Neural cell (in vitro differentiated cells): ENCODE measurements at regions not wholly inside any gene's neighbourhood (a gene's known extent, or its start where the extent isn't known, plus 50 kb on each side); places are given as distances from the start of the nearest gene placed in this dataset.

Source experiments
- H2AFZ ChIP-seq: fragments of 200-600, 300-800 bp; sonication (generic), shearing (Covaris generic); 2 replicates; pipeline ENCODE4 v1.6.0; 2014; ENCODE audit warnings: low read depth, mild to moderate bottlenecking, antibody characterized with exemption, low read length, moderate library complexity
- H3F3A ChIP-seq: fragments of 200-600 bp; shearing (Covaris generic); 2 replicates; pipeline ENCODE4 v1.6.1; 2016; ENCODE audit warnings: mild to moderate bottlenecking, moderate library complexity, mixed read lengths, antibody characterized with exemption, low read length; ENCODE audit not compliant: insufficient read depth, poor library complexity, severe bottlenecking
- H3K27ac ChIP-seq: fragments of 200-600, 300-800 bp; sonication (generic), shearing (Covaris generic); 2 replicates; pipeline ENCODE4 v1.5.1; 2014; ENCODE audit warnings: mild to moderate bottlenecking, low read length, moderate library complexity
- H3K27me3 ChIP-seq: fragments of 300-800, 200-600 bp; sonication (generic), shearing (Covaris generic); 2 replicates; pipeline ENCODE4 v1.6.0; 2014; ENCODE audit warnings: mild to moderate bottlenecking, low read depth, low read length, moderate library complexity; ENCODE audit not compliant: insufficient read depth
- H3K36me3 ChIP-seq: fragments of 300-800, 200-600 bp; sonication (generic), shearing (Covaris generic); 2 replicates; pipeline ENCODE4 v1.5.1; 2014; ENCODE audit warnings: mild to moderate bottlenecking, antibody characterized with exemption, low read length, moderate library complexity; ENCODE audit not compliant: insufficient read depth
- H3K4me2 ChIP-seq: fragments of 300-800, 200-600 bp; sonication (generic), shearing (Covaris generic); 2 replicates; pipeline ENCODE4 v1.6.0; 2014; ENCODE audit warnings: mild to moderate bottlenecking, low read length
- H3K4me3 ChIP-seq: fragments of 300-800, 200-600 bp; sonication (generic), shearing (Covaris generic); 2 replicates; pipeline ENCODE4 v1.5.1; 2014; ENCODE audit warnings: mild to moderate bottlenecking, low read length, moderate library complexity
- H3K79me2 ChIP-seq: fragments of 200-600 bp; shearing (Covaris generic); replicated peaks from 2 replicates; pipeline ENCODE4 v1.6.0; 2014; ENCODE audit warnings: mild to moderate bottlenecking, low read length, moderate library complexity; ENCODE audit not compliant: insufficient read depth
- H3K9ac ChIP-seq: fragments of 300-800, 200-600 bp; sonication (generic), shearing (Covaris generic); 2 replicates; pipeline ENCODE4 v1.6.1; 2016; ENCODE audit warnings: mild to moderate bottlenecking, low read length, mixed read lengths
- H3K9me2 ChIP-seq: fragments of 200-600 bp; shearing (Covaris generic); 2 replicates; pipeline ENCODE4 v1.6.1; 2016; ENCODE audit warnings: mild to moderate bottlenecking, low read length, mixed read lengths; ENCODE audit not compliant: insufficient read depth
- H3K9me3 ChIP-seq: fragments of 200-600, 300-800 bp; sonication (generic), shearing (Covaris generic); 2 replicates; pipeline ENCODE4 v1.6.1; 2016; ENCODE audit warnings: mild to moderate bottlenecking, mixed run types, low read length, moderate library complexity, mixed read lengths
- H4K20me1 ChIP-seq: fragments of 200-600 bp; shearing (Covaris generic); 2 replicates; pipeline ENCODE4 v1.6.1; 2016; ENCODE audit warnings: mild to moderate bottlenecking, mixed run types; ENCODE audit not compliant: insufficient read depth
- EP300 ChIP-seq: fragments of 450-650 bp; conservative IDR thresholded peaks from 2 replicates; pipeline ENCODE4 v1.6.1; 2014; ENCODE audit warnings: antibody characterized with exemption, mild to moderate bottlenecking, moderate library complexity; ENCODE audit not compliant: poor library complexity, severe bottlenecking
- EZH2 ChIP-seq: fragments of 200-600, 300-800 bp; shearing (Covaris generic), sonication (generic); IDR thresholded peaks from 2 replicates; pipeline ENCODE4 v1.6.1; 2014; ENCODE audit warnings: antibody characterized with exemption, low read length, borderline replicate concordance, mild to moderate bottlenecking; ENCODE audit not compliant: insufficient read depth, poor library complexity, severe bottlenecking
- MXI1 ChIP-seq: fragments of 450-650 bp; conservative IDR thresholded peaks from 2 replicates; pipeline ENCODE4 v1.6.1; 2014; ENCODE audit warnings: antibody characterized with exemption, mild to moderate bottlenecking; ENCODE audit not compliant: poor library complexity, severe bottlenecking
- POLR2AphosphoS5 ChIP-seq: IDR thresholded peaks from 2 replicates; pipeline ENCODE4 v1.6.1; 2012
- RAD21 ChIP-seq: fragments of 450-650 bp; conservative IDR thresholded peaks from 2 replicates; pipeline ENCODE4 v1.6.1; 2014; ENCODE audit warnings: antibody characterized with exemption, mild to moderate bottlenecking, moderate library complexity
- REST ChIP-seq: IDR thresholded peaks from 2 replicates; pipeline ENCODE4 v1.6.1; 2012; ENCODE audit warnings: borderline replicate concordance
- SMC3 ChIP-seq: fragments of 450-650 bp; conservative IDR thresholded peaks from 2 replicates; pipeline ENCODE4 v1.6.1; 2014; ENCODE audit warnings: antibody characterized with exemption, mild to moderate bottlenecking, moderate library complexity; ENCODE audit not compliant: poor library complexity
- TAF1 ChIP-seq: IDR thresholded peaks from 2 replicates; pipeline ENCODE4 v1.6.1; 2012; ENCODE audit warnings: low read depth
- TF ChIP-seq, protein P1 (sequence below): fragments of 450-650 bp; IDR thresholded peaks from 2 replicates; pipeline ENCODE4 v1.5.1; 2014; ENCODE audit warnings: antibody characterized with exemption, mild to moderate bottlenecking, moderate library complexity; ENCODE audit not compliant: poor library complexity, severe bottlenecking

- Histone ChIP-seq H4K20me1 (no peaks in the 10 kb centered on the region), H3K27me3 (no peaks in the 10 kb centered on the region), H3K9ac (no peak overlapping the region), H3K36me3 (no peaks in the 10 kb centered on the region), H3K9me3 (no peaks in the 10 kb centered on the region), H3K27ac (no peak overlapping the region), H3F3A (no peaks in the 10 kb centered on the region), H2AFZ (no peak overlapping the region), H3K9me2 (no peaks in the 10 kb centered on the region), H3K79me2 (no peaks in the 10 kb centered on the region), H3K4me2 (no peak overlapping the region), H3K4me3 (no peak overlapping the region)
- no peak for TF ChIP-seq EP300
- no peak for TF ChIP-seq POLR2AphosphoS5
Measured at GRCh38 chr9:99465231-99465907, 243.3 kb downstream of the SEC61B start.

GRCh38 chr9:99466104-99466503 lies 244.0 kb downstream of the SEC61B start:
- H3K4me2 ChIP-seq, result no peak overlapping the region

GRCh38 chr9:99466781-99467180 lies 244.7 kb downstream of the SEC61B start:
- TF ChIP-seq MXI1 (no peak), RAD21 (no peak)
- H3K27me3 ChIP-seq, result no peaks in the 10 kb centered on the region
- no peak overlapping the region for H2AFZ ChIP-seq
- H3K4me2 ChIP-seq, result no peak overlapping the region
- H3K27ac ChIP-seq, result no peak overlapping the region
- no peaks in the 10 kb centered on the region for H3F3A ChIP-seq
- no peaks in the 10 kb centered on the region for H4K20me1 ChIP-seq
- H3K36me3 ChIP-seq, result no peaks in the 10 kb centered on the region
- no peaks in the 10 kb centered on the region for H3K79me2 ChIP-seq
- no peaks in the 10 kb centered on the region for H3K9me3 ChIP-seq
- H3K9ac ChIP-seq, result no peak overlapping the region
- H3K4me3 ChIP-seq, result no peak overlapping the region
- H3K9me2 ChIP-seq, result no peaks in the 10 kb centered on the region

More at GRCh38 chr9:99466104-99466503, 244.0 kb downstream of the SEC61B start:
- H3K4me3 ChIP-seq, result no peak overlapping the region
- no peaks in the 10 kb centered on the region for H3K27me3 ChIP-seq
- no peak overlapping the region for H2AFZ ChIP-seq
- TF ChIP-seq POLR2AphosphoS5 (no peak), REST (no peak)
- no peaks in the 10 kb centered on the region for H3F3A ChIP-seq
- no peaks in the 10 kb centered on the region for H3K9me2 ChIP-seq
- H3K79me2 ChIP-seq, result no peaks in the 10 kb centered on the region
- H3K36me3 ChIP-seq, result no peaks in the 10 kb centered on the region
- no peaks in the 10 kb centered on the region for H3K9me3 ChIP-seq
- no peak overlapping the region for H3K27ac ChIP-seq
- H3K9ac ChIP-seq, result no peak overlapping the region
- no peaks in the 10 kb centered on the region for H4K20me1 ChIP-seq

DNA sequence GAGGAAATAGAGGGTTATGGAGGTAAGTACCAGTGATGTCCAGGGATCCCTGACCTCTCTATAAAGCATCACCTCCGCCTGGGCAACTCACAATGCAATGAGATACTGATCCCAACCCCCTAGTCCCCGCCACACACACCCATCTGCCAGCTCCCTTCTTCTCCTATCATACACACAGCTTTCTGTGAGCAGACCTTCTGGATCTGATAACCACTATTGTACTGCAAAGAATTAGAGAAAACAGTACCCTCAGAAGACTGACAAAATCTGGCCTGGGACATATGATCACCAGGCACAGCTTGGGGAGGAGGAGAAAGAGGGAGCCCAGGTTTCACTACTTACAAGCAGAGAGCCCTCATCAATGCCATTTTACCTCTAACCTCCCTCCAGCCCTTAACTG lies 249.0 kb downstream of the SEC61B start:
- no peaks in the 10 kb centered on the region for H3K27me3 ChIP-seq
- H3K79me2 ChIP-seq, result no peaks in the 10 kb centered on the region
- H3K9me3 ChIP-seq, result no peaks in the 10 kb centered on the region

More for the DNA sequence above, 249.0 kb downstream of the SEC61B start:
- no peak overlapping the region for H3K9ac ChIP-seq
- H3K9me2 ChIP-seq, result no peaks in the 10 kb centered on the region
- no peak overlapping the region for H3K4me3 ChIP-seq
- H3K27ac ChIP-seq, result peak overlapping the region; percentile 66
- H2AFZ ChIP-seq, result no peak overlapping the region
- TF ChIP-seq MXI1 (no peak), POLR2AphosphoS5 (no peak), SMC3 (no peak), EZH2 (no peak), RAD21 (no peak), TAF1 (no peak)
- TF ChIP-seq, protein P1, sequence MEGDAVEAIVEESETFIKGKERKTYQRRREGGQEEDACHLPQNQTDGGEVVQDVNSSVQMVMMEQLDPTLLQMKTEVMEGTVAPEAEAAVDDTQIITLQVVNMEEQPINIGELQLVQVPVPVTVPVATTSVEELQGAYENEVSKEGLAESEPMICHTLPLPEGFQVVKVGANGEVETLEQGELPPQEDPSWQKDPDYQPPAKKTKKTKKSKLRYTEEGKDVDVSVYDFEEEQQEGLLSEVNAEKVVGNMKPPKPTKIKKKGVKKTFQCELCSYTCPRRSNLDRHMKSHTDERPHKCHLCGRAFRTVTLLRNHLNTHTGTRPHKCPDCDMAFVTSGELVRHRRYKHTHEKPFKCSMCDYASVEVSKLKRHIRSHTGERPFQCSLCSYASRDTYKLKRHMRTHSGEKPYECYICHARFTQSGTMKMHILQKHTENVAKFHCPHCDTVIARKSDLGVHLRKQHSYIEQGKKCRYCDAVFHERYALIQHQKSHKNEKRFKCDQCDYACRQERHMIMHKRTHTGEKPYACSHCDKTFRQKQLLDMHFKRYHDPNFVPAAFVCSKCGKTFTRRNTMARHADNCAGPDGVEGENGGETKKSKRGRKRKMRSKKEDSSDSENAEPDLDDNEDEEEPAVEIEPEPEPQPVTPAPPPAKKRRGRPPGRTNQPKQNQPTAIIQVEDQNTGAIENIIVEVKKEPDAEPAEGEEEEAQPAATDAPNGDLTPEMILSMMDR, result no peak
- no peak overlapping the region for H3K4me2 ChIP-seq
- no peaks in the 10 kb centered on the region for H3K36me3 ChIP-seq
- no peaks in the 10 kb centered on the region for H3F3A ChIP-seq
- H4K20me1 ChIP-seq, result no peaks in the 10 kb centered on the region
